Endothelial cell of umbilical vein (primary cell): ENCODE measurements at regions not wholly inside any gene's neighbourhood (a gene's known extent, or its start where the extent isn't known, plus 50 kb on each side); places are given as distances from the start of the nearest gene placed in this dataset.
A peak's percentile ranks its signal among the peaks of the same experiment; 100 is the strongest.

Experiments used
- BruUV-seq: library from RNA; stranded (reverse); fragments of 400-500 nt; replicated peaks from 2 replicates; lab custom pipeline; 2021; lab: Mats Ljungman, UMichigan
- CTCF ChIA-PET: fragments of 300-600, 350-600 bp; sonication (Branson Sonifier 250); formaldehyde crosslinking; loops from one replicate; lab custom pipeline; 2021; ENCODE audit warnings: antibody characterized with exemption, inconsistent platforms; lab: Charles Lee
- POLR2A ChIA-PET: fragments of 300-600, 350-600 bp; sonication (Branson Sonifier 250); formaldehyde crosslinking; loops from one replicate; lab custom pipeline; 2021; ENCODE audit warnings: antibody characterized with exemption, inconsistent platforms; lab: Charles Lee
- DNase-seq: peaks from one replicate; pipeline ENCODE4 v3.0.0-alpha.2; 2011; ENCODE audit warnings: low read depth, low spot score
- FAIRE-seq: peaks from 2 replicates; lab custom pipeline; 2011; peaks lifted over from hg19 to GRCh38; lab: Jason Lieb, UNC
- H2AFZ ChIP-seq: 2 replicates; pipeline ENCODE4 v1.6.0; 2012; ENCODE audit warnings: low read depth, low read length, control low read depth, inconsistent platforms
- H3K27ac ChIP-seq: 2 replicates; pipeline ENCODE4 v1.5.1; 2011; ENCODE audit warnings: low read depth, mild to moderate bottlenecking, control low read depth, low read length, moderate library complexity; ENCODE audit not compliant: insufficient read depth
- H3K27me3 ChIP-seq, 2 experiments: 2 replicates each; pipeline versions ENCODE4 v1.6.0 to v1.6.1; 2011; ENCODE audit warnings: low read length in 2 of 2, mixed read lengths in 1 of 2; ENCODE audit not compliant: control insufficient read depth in 2 of 2, insufficient read depth in 2 of 2
- H3K36me3 ChIP-seq, 2 experiments: 2 replicates in 1 of 2; 3 replicates in 1 of 2; pipeline ENCODE4 v1.5.1; 2011; ENCODE audit warnings: low read length in 2 of 2, mild to moderate bottlenecking in 1 of 2, moderate library complexity in 1 of 2; ENCODE audit not compliant: control insufficient read depth in 2 of 2, insufficient read depth in 2 of 2; ENCODE audit errors: extremely low read depth in 1 of 2
- H3K4me1 ChIP-seq: 3 replicates; pipeline ENCODE4 v1.5.1; 2011; ENCODE audit warnings: mild to moderate bottlenecking, low read length; ENCODE audit not compliant: control insufficient read depth, insufficient read depth; ENCODE audit errors: extremely low read depth
- H3K4me2 ChIP-seq: 2 replicates; pipeline ENCODE4 v1.6.1; 2011; ENCODE audit warnings: low read length, control low read depth, mixed read lengths; ENCODE audit not compliant: insufficient read depth
- H3K4me3 ChIP-seq, 3 experiments: fragments of 200-600 bp in 1 of 3; sonication (generic), shearing (Covaris generic) in 1 of 3; replicated peaks in 1 of 3; 2 replicates each; pipeline ENCODE4 v1.5.1; 2011 to 2016; ENCODE audit warnings: control low read depth in 3 of 3, low read length in 3 of 3, mild to moderate bottlenecking in 2 of 3, inconsistent platforms in 1 of 3, low read depth in 1 of 3, moderate library complexity in 1 of 3; ENCODE audit not compliant: insufficient read depth in 1 of 3
- H3K79me2 ChIP-seq: 2 replicates; pipeline ENCODE4 v1.6.0; 2012; ENCODE audit warnings: low read length, inconsistent platforms; ENCODE audit not compliant: control insufficient read depth, insufficient read depth
- H3K9ac ChIP-seq: replicated peaks from 2 replicates; pipeline ENCODE3; 2011; ENCODE audit warnings: low read length, control low read depth; ENCODE audit not compliant: insufficient read depth; ENCODE audit errors: extremely low read depth
- H3K9me1 ChIP-seq: replicated peaks from 3 replicates; pipeline ENCODE4 v1.6.0; 2011; ENCODE audit warnings: mild to moderate bottlenecking, low read length; ENCODE audit not compliant: control insufficient read depth, insufficient read depth; ENCODE audit errors: extremely low read depth
- H3K9me3 ChIP-seq: replicated peaks from 2 replicates; pipeline ENCODE4 v1.5.1; 2012; ENCODE audit warnings: low read length, inconsistent platforms; ENCODE audit not compliant: control insufficient read depth, insufficient read depth
- H4K20me1 ChIP-seq: replicated peaks from 2 replicates; pipeline ENCODE3; 2011; ENCODE audit warnings: mild to moderate bottlenecking, low read length; ENCODE audit not compliant: control insufficient read depth, insufficient read depth; ENCODE audit errors: extremely low read depth
- CTCF ChIP-seq, 2 donors: IDR thresholded peaks; 1 replicate in 1 of 2; 2 replicates in 1 of 2; pipeline ENCODE4 v1.5.1; 2011; ENCODE audit warnings: low read length in 2 of 2, mild to moderate bottlenecking in 2 of 2, moderate library complexity in 2 of 2, control low read depth in 1 of 2, inconsistent platforms in 1 of 2, low read depth in 1 of 2; ENCODE audit not compliant: insufficient read depth in 1 of 2; ENCODE audit errors: extremely low read depth in 1 of 2
- EZH2 ChIP-seq: IDR thresholded peaks from 2 replicates; pipeline ENCODE4 v1.6.1; 2012; ENCODE audit warnings: borderline replicate concordance, low read depth, mild to moderate bottlenecking, moderate library complexity, low read length, inconsistent platforms; ENCODE audit not compliant: severe bottlenecking
- FOS ChIP-seq: IDR thresholded peaks from 2 replicates; pipeline ENCODE4 v1.6.1; 2011; ENCODE audit warnings: mild to moderate bottlenecking, low read length, moderate library complexity, borderline replicate concordance; ENCODE audit not compliant: insufficient read depth
- GATA2 ChIP-seq: IDR thresholded peaks from 2 replicates; pipeline ENCODE4 v1.7.0; 2011; ENCODE audit warnings: low read depth, mild to moderate bottlenecking, moderate library complexity, mixed read lengths, low read length; ENCODE audit not compliant: insufficient read length, insufficient read depth
- JUN ChIP-seq: IDR thresholded peaks from 2 replicates; pipeline ENCODE4 v1.6.1; 2011; ENCODE audit warnings: borderline replicate concordance, low read depth; ENCODE audit not compliant: insufficient read length, insufficient read depth
- MAX ChIP-seq: IDR thresholded peaks from 2 replicates; pipeline ENCODE4 v1.6.1; 2011; ENCODE audit not compliant: insufficient read depth, insufficient read length
- MYC ChIP-seq: IDR thresholded peaks from one replicate; pipeline ENCODE4 v1.6.1; 2011; ENCODE audit warnings: mild to moderate bottlenecking, low read depth, low read length
- POLR2A ChIP-seq: IDR thresholded peaks from 2 replicates; pipeline ENCODE4 v1.6.1; 2012; ENCODE audit warnings: low read depth, mild to moderate bottlenecking, control low read depth, low read length
- POLR2AphosphoS5 ChIP-seq: IDR thresholded peaks from 2 replicates; pipeline ENCODE4 v1.6.1; 2012; ENCODE audit warnings: low read depth, mild to moderate bottlenecking, control low read depth, low read length, moderate library complexity; ENCODE audit not compliant: insufficient read depth
- dilution Hi-C: fragments of 300-500 bp; cut with MboI; formaldehyde crosslinking; loops from one replicate; pipeline ENCODE4 v1.15.0; 2019; ENCODE audit warnings: low sequenced_read_pairs; ENCODE audit not compliant: extremely low pct_ligation_motif_present
- intact Hi-C: fragments of 100-400 bp; cut with micrococcal nuclease; formaldehyde crosslinking; loops from one replicate; pipeline ENCODE4 v1.10.0; 2022

GRCh38 chr12:105738051-105738450 lies 400.7 kb downstream of the NUAK1 start:
- peaks cover 50 to 62% of the 10 kb centered on the region in 2 experiments for H3K27me3 ChIP-seq
- ChIA-PET POLR2A (no interaction called here), CTCF (interaction anchor here (1.2 to 1.8 kb wide), 2 partner anchors 16 to 19 kb away, joined by 3 to 4 read pairs; no protein-coding TSS in a partner anchor)
- BruUV-seq = no TSS peak
- H2AFZ ChIP-seq = peak overlapping the region; percentile 13
- no peaks in the 10 kb centered on the region for H3K36me3 ChIP-seq
- intact Hi-C loops (loop anchor here (1.0 to 2.0 kb wide), 11 partner anchors 13 to 401 kb away; no protein-coding TSS in a partner anchor), dilution Hi-C loops (no loop called here)
- H3K4me1 ChIP-seq = peaks cover 35% of the 10 kb centered on the region
- no peaks in the 10 kb centered on the region for H3K79me2 ChIP-seq
- H3K4me2 ChIP-seq = peak overlapping the region; percentile 92
- H3K9me1 ChIP-seq = no peaks in the 10 kb centered on the region
- DNase-seq (peak; percentile 98), FAIRE-seq (peak; percentile 98)
- peak; percentile 91 for TF ChIP-seq POLR2AphosphoS5
- TF ChIP-seq CTCF (IDR thresholded peaks at IDR 0.05; ENCODE audit: extremely low read depth in 1 of 2, insufficient read depth in 1 of 2, low read depth in 1 of 2, low read length in 2 of 2) = no peak
- TF ChIP-seq MAX = no peak
- TF ChIP-seq EZH2 = no peak
- peak; percentile 69 for TF ChIP-seq JUN
- TF ChIP-seq MYC = no peak
- no peak for TF ChIP-seq POLR2A
- peak; percentile 54 for TF ChIP-seq GATA2
- TF ChIP-seq FOS = peak; percentile 78
- H3K4me3 ChIP-seq = peak overlapping the region in 1 of 3 experiments; percentile 34
- H3K9ac ChIP-seq = peak overlapping the region; percentile 72
- no peaks in the 10 kb centered on the region for H3K9me3 ChIP-seq
- no peaks in the 10 kb centered on the region for H4K20me1 ChIP-seq
- H3K27ac ChIP-seq = peak overlapping the region; percentile 88
